ENCODE measurements at regions not wholly inside any gene's neighbourhood (a gene's known extent, or its start where the extent isn't known, plus 50 kb on each side); places are given as distances from the start of the nearest gene placed in this dataset.
"Not testable (repeated sequence)": the region's sequence is repeated elsewhere in the genome, so short reads cannot be mapped to it uniquely, and the experiment has no call there.

DNA sequence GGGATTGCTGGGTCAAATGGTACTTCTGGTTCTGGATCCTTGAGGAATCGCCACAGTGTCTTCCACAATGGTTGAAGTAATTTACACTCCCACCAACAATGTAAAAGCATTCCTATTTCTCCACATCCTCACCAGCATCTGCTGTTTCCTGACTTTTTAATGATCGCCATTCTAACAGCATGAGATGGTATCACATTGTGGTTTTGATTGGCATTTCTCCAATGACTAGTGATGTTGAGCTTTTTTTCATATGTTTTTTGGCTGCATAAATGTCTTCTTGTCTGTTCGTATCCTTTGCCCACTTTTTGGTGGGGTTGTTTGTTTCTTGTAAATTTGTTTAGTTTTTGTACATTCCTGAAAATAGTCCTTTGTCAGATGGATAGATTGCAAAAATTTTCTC lies 2125.7 kb downstream of the PCDH9 start:
- DNase-seq; dilution Hi-C loops (cut with HindIII; ENCODE audit: low sequenced_read_pairs, unreplicated experiment): not testable (repeated sequence)

More for the DNA sequence above, 2125.7 kb downstream of the PCDH9 start:
- H3K9ac ChIP-seq (ENCODE audit: low read depth, low read length); H3K4ac ChIP-seq (ENCODE audit: low read depth, low read length); H3K14ac ChIP-seq (replicated peaks; ENCODE audit: low read depth, low read length); intact Hi-C loops (cut with micrococcal nuclease); H3K4me2 ChIP-seq (ENCODE audit: low read depth, low read length); H3K27me3 ChIP-seq (ENCODE audit: control insufficient read depth, insufficient read depth, low read length); H4K20me1 ChIP-seq (ENCODE audit: insufficient read depth, low read length); H3K4me3 ChIP-seq (ENCODE audit: insufficient read depth, low read depth, low read length); H2AFZ ChIP-seq (replicated peaks; ENCODE audit: low read length, poor library complexity); H3K56ac ChIP-seq (ENCODE audit: extremely low read depth, insufficient read depth, low read length); H2BK20ac ChIP-seq (ENCODE audit: low read depth, low read length); H3K23ac ChIP-seq (ENCODE audit: low read depth, low read length); H3K79me1 ChIP-seq (ENCODE audit: low read depth in 1 of 2, low read length in 2 of 2); H3K18ac ChIP-seq (ENCODE audit: low read depth, low read length); H3K9me3 ChIP-seq (ENCODE audit: control insufficient read depth, insufficient read depth, low read length); POLR2A ChIA-PET (ENCODE audit: unreplicated experiment); H3K27ac ChIP-seq (ENCODE audit: insufficient read depth, low read length); H2BK120ac ChIP-seq (ENCODE audit: low read depth, low read length); H4K8ac ChIP-seq (ENCODE audit: low read depth in 2 of 2, low read length in 2 of 2); H2BK15ac ChIP-seq (ENCODE audit: low read depth, low read length); H3K9me1 ChIP-seq (ENCODE audit: insufficient read depth, low read length); CTCF ChIA-PET; H4K91ac ChIP-seq (ENCODE audit: insufficient read depth, low read depth, low read length); BruUV-seq (replicated peaks); in situ Hi-C loops (cut with MboI; ENCODE audit: low sequenced_read_pairs); H2BK5ac ChIP-seq (ENCODE audit: low read depth, low read length, poor library complexity, severe bottlenecking); H4K5ac ChIP-seq (ENCODE audit: low read depth, low read length); H3K4me1 ChIP-seq (ENCODE audit: control insufficient read depth, insufficient read depth, low read length); H2AK9ac ChIP-seq (replicated peaks; ENCODE audit: low read depth, low read length, poor library complexity); ATAC-seq (ENCODE audit: low read depth); H3K36me3 ChIP-seq (ENCODE audit: control insufficient read depth, insufficient read depth, low read length); H2AK5ac ChIP-seq (ENCODE audit: low read depth, low read length): not testable (repeated sequence)
- no CpG with 5 or more reads among the region's 3 CpGs for WGBS, 2 experiments (ENCODE audit: extremely low coverage in 2 of 2, insufficient read length in 1 of 2)
